Progenitor cell of endocrine pancreas (in vitro differentiated cells): ENCODE measurements at regions not wholly inside any gene's neighbourhood (a gene's known extent, or its start where the extent isn't known, plus 50 kb on each side); places are given as distances from the start of the nearest gene placed in this dataset.

Experiments used
- DNase-seq: peaks from one replicate; pipeline ENCODE4 v3.0.0; 2021; ENCODE audit warnings: low spot score; ENCODE audit not compliant: unreplicated experiment
- H3K27ac Mint-ChIP-seq: 2 replicates; pipeline ENCODE4 v1.8.0; 2021; ENCODE audit warnings: mild to moderate bottlenecking, moderate library complexity, mixed read lengths
- H3K27me3 Mint-ChIP-seq: 2 replicates; pipeline ENCODE4 v1.8.0; 2021; ENCODE audit warnings: mixed read lengths
- H3K36me3 Mint-ChIP-seq: 2 replicates; pipeline ENCODE4 v1.8.0; 2022; ENCODE audit warnings: mixed read lengths; ENCODE audit not compliant: insufficient read depth
- H3K4me1 Mint-ChIP-seq: 2 replicates; pipeline ENCODE4 v1.8.0; 2021; ENCODE audit warnings: low read depth, mixed read lengths
- H3K4me3 Mint-ChIP-seq: 2 replicates; pipeline ENCODE4 v1.8.0; 2021; ENCODE audit warnings: low read depth, mild to moderate bottlenecking, moderate library complexity, mixed read lengths
- H3K9me3 Mint-ChIP-seq: 2 replicates; pipeline ENCODE4 v1.8.0; 2021; ENCODE audit warnings: low read depth, mixed read lengths
- TF ChIP-seq, protein P1 (sequence below): fragments of 200-600 bp; sonication (generic); IDR thresholded peaks from one replicate; pipeline ENCODE4 v1.5.0; 2021; ENCODE audit warnings: antibody characterized with exemption, mild to moderate bottlenecking; ENCODE audit not compliant: unreplicated experiment

DNA sequence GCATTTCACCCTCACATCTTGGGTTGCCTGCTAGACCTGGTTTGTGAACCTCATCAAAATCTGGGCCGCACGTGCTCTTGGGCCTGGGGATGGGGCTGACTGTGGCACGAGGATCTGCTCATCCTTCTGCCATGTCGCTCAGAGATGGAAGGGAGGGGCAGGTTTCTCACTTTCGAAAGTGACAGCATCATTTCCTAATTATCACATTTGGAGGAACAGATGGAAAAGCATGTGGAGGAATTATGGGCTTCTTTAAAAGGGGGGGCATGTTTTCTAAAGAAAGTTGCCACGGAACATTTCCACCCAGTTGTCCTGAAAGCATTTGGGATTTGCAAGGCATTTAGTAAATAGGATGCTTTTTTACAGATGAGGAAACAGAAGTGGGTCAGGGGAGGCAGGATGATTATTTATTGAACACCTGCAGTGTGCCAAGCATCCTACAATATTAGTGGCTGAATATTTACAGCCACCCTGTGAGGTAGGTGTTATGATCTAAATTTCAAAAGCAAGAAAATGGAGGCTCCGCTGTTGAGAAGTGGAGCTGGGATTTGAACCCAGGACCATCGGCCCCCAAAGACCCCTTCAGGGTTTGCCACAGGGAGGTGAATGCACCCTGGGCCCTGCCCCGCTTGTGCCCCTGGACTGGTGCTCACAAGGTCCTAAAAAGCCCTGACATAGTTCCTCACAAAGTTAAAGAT is 104.2 kb upstream of the MYCN start:
- TF ChIP-seq, protein P1, sequence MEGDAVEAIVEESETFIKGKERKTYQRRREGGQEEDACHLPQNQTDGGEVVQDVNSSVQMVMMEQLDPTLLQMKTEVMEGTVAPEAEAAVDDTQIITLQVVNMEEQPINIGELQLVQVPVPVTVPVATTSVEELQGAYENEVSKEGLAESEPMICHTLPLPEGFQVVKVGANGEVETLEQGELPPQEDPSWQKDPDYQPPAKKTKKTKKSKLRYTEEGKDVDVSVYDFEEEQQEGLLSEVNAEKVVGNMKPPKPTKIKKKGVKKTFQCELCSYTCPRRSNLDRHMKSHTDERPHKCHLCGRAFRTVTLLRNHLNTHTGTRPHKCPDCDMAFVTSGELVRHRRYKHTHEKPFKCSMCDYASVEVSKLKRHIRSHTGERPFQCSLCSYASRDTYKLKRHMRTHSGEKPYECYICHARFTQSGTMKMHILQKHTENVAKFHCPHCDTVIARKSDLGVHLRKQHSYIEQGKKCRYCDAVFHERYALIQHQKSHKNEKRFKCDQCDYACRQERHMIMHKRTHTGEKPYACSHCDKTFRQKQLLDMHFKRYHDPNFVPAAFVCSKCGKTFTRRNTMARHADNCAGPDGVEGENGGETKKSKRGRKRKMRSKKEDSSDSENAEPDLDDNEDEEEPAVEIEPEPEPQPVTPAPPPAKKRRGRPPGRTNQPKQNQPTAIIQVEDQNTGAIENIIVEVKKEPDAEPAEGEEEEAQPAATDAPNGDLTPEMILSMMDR = no peak
- Mint-ChIP-seq H3K9me3 (no peaks in the 10 kb centered on the region), H3K27ac (no peak overlapping the region)

DNA sequence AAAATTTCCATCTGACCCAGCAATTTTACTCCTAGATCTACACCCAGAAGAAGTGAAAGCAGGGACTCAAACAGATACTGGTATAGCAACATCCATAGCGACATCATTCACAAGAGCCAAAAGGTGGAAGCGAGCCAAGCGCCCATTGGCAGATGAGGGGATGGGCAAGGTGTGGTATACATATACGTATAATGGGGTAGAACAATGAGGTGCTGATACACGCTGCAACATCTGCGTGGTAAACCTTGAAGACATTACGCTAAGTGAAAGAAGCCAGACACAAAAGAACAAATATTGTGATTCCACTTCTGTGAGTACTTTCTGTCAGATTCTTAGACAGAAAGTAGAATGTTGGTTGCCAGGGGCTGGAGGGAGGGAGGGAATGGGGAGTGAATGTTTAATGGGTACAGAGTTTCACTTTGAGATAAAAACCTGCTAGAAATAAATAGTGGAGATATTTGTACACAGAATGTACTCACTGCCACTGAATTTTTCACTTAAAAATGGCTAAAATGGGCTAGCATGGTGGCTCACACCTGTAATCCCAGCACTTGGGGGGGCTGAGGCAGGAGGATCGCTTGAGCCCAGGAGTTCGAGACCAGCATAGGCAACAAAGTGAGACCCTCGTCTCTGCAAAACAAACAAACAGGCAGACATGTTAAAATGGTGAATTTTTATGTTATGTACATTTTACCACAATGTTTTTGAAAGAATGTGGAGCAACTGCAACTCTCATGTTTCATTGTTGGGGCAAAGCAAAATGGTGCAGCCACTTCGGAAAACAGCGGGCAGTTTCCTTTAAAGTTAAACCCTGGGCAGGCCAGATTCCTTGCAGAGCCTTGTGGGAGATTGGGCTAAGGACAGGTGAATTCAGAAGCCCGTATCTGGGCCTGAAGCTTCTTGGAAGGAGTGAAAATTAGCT is 103.4 kb upstream of the MYCN start:
- Mint-ChIP-seq H3K27ac (no peak overlapping the region), H3K27me3 (peaks cover 13% of the 10 kb centered on the region), H3K4me3 (no peak overlapping the region)

More for the DNA sequence above, 104.2 kb upstream of the MYCN start:
- no peak for DNase-seq
- no peaks in the 10 kb centered on the region for H3K4me1 Mint-ChIP-seq
- no peak overlapping the region for H3K4me3 Mint-ChIP-seq
- peaks cover 7% of the 10 kb centered on the region for H3K27me3 Mint-ChIP-seq
- no peaks in the 10 kb centered on the region for H3K36me3 Mint-ChIP-seq

DNA sequence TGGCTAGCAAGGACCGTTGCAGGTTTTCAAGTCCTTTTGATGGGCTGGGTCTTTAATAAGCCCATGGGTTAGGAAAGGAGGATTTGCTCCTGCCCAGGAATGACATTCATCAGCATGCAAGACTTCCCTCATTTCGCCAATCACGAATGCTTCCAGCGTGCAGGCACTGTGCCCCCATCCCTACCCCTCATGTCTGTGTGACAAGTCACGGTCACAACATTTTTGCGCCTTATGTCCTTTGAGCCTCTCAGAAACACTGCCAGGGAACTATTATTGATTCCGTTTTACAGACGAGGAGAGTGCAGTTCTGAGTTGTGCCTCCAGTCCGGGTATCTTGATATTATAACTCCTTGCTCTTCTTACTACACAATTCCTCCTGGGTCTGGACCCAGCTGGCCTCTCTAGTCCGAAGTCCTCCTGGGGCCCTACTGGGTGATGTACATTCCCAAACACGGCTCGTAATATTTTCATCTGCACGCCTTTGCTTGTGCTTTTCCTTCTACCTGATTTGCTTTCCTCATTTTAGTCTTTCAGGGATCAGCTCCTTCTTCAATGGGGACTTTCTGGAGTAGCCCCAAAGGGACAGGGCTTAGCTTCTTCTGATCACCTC is 101.8 kb upstream of the MYCN start:
- Mint-ChIP-seq H3K27me3 (peaks cover 18% of the 10 kb centered on the region), H3K4me1 (peaks cover 5% of the 10 kb centered on the region), H3K9me3 (no peaks in the 10 kb centered on the region), H3K27ac (no peak overlapping the region), H3K36me3 (no peaks in the 10 kb centered on the region), H3K4me3 (no peak overlapping the region)
- TF ChIP-seq, protein P1 = no peak
- no peak for DNase-seq

More for the DNA sequence above, 103.4 kb upstream of the MYCN start:
- Mint-ChIP-seq H3K9me3 (no peaks in the 10 kb centered on the region), H3K4me1 (no peaks in the 10 kb centered on the region), H3K36me3 (no peaks in the 10 kb centered on the region)
- no peak for DNase-seq
- TF ChIP-seq, protein P1 = no peak

DNA sequence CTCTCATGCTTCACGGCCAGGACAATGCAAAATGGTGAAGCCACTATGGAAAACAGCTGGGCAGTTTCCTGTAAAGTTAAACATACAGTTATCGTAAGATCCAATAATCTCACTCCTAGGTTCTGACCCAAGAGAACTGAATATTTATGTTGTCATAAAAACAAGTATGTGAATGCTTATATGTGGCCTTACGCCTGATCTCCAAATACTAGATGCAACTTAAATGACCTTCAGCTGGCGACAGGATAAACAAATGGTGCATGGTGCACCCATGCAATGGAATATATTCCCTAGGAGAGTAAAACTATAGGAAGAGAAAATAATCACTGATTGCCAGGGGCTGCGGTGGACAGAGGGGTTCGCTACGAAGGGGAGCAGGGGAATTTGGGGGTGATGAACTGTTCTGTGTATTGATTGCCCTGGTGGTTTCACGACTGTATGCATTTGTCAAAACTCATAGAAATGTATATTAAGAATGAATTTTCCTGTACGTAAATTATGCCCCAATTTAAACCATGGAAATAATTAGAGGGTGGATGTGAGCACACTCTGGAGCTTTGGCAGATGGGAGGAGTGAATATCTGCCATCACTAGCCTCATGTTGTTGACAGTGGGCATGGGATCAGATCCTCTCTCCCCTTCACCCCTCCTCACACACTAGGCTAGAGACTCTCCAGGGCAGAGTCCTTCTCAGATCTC is 100.8 kb upstream of the MYCN start:
- H3K36me3 Mint-ChIP-seq = no peaks in the 10 kb centered on the region
- TF ChIP-seq, protein P1 = no peak
- peaks cover 5% of the 10 kb centered on the region for H3K4me1 Mint-ChIP-seq
- no peak overlapping the region for H3K27ac Mint-ChIP-seq
- H3K4me3 Mint-ChIP-seq = no peak overlapping the region
- H3K9me3 Mint-ChIP-seq = no peaks in the 10 kb centered on the region
- H3K27me3 Mint-ChIP-seq = peaks cover 21% of the 10 kb centered on the region
- DNase-seq = no peak

DNA sequence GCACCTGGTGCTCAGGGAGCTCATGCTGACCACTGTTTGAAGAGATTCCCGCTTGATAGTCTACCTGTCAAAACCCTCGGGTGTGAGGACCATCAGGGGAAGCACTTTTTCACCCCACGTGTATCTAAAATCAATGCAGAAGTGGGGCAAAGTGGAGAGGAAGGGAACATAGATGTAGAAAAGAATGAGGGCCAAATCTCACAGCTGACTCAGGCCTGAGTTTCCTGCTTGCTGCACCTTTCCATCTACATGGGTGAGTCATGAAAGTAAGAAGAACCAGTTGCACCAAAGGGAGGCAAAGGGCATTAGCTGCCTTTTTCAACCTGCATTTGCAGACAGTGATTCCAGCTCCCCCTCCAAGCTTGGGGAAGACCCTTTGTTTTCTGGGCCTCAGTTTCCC is 100.2 kb upstream of the MYCN start:
- H3K27ac Mint-ChIP-seq = no peak overlapping the region
- TF ChIP-seq, protein P1 = no peak
- no peaks in the 10 kb centered on the region for H3K9me3 Mint-ChIP-seq
- H3K27me3 Mint-ChIP-seq = peaks cover 25% of the 10 kb centered on the region
- H3K4me3 Mint-ChIP-seq = no peak overlapping the region
- peaks cover 8% of the 10 kb centered on the region for H3K4me1 Mint-ChIP-seq
- no peaks in the 10 kb centered on the region for H3K36me3 Mint-ChIP-seq
- DNase-seq = no peak
